Esophagus muscularis mucosa (tissue), 3 donors: ENCODE measurements at regions not wholly inside any gene's neighbourhood (a gene's known extent, or its start where the extent isn't known, plus 50 kb on each side); places are given as distances from the start of the nearest gene placed in this dataset.
A peak's percentile ranks its signal among the peaks of the same experiment; 100 is the strongest.

Experiments used
- POLR2AphosphoS5 ChIP-seq, 2 donors: sonication (generic); formaldehyde crosslinking; IDR thresholded peaks; one replicate each; pipeline ENCODE4 v1.6.1; 2017; ENCODE audit warnings: antibody characterized with exemption in 2 of 2
- TF ChIP-seq, protein P1 (sequence below), 3 experiments: fragments of 200-600 bp in 2 of 3; fragments of 450-650 bp in 1 of 3; sonication (generic) in 2 of 3; IDR thresholded peaks; one replicate each; pipeline ENCODE4 v1.5.1; 2017 to 2019; ENCODE audit warnings: antibody characterized with exemption in 3 of 3, mild to moderate bottlenecking in 2 of 3, moderate library complexity in 1 of 3

DNA sequence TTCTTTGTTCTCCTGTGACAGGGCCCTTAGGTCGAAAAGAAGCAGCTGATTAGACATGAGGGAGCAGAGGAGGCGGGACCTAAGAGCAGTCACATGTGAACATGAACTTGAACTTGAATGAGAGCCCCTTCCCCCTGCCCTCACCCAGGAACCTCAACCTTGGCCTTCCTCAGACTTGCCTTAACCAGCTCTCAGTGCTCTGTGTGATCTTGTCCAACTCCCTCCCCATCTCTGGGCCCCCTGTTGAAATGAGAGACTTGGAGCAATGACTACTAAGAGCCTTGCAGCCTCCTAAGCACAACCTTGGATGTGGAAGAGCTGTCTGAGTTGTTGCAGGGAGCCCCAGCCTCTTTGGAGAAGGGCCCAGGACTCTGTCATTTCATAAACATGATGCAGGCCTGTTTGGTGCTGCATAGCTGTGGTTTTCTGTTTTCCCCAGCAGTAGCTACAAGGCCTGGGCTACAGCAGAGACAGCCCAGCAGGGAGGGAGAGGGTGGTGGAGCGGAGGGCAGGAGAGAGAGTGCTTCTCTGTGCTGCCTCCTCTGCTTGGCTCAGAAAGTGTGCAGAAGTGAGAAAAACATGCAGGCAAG lies 123.9 kb upstream of the ZMIZ1 start:
- TF ChIP-seq, protein P1, sequence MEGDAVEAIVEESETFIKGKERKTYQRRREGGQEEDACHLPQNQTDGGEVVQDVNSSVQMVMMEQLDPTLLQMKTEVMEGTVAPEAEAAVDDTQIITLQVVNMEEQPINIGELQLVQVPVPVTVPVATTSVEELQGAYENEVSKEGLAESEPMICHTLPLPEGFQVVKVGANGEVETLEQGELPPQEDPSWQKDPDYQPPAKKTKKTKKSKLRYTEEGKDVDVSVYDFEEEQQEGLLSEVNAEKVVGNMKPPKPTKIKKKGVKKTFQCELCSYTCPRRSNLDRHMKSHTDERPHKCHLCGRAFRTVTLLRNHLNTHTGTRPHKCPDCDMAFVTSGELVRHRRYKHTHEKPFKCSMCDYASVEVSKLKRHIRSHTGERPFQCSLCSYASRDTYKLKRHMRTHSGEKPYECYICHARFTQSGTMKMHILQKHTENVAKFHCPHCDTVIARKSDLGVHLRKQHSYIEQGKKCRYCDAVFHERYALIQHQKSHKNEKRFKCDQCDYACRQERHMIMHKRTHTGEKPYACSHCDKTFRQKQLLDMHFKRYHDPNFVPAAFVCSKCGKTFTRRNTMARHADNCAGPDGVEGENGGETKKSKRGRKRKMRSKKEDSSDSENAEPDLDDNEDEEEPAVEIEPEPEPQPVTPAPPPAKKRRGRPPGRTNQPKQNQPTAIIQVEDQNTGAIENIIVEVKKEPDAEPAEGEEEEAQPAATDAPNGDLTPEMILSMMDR (IDR thresholded peaks at IDR 0.05): no peak
- TF ChIP-seq POLR2AphosphoS5 (IDR thresholded peaks at IDR 0.05): peak; percentile 13 to 41
